ENCODE measurements at regions not wholly inside any gene's neighbourhood (a gene's known extent, or its start where the extent isn't known, plus 50 kb on each side); places are given as distances from the start of the nearest gene placed in this dataset.

GRCh38 chr2:129354631-129355030, 624.8 kb upstream of the RAB6C start:
- no peaks in the 10 kb centered on the region for H3K9me3 ChIP-seq (ENCODE audit: low read length)
- H3K27me3 Mint-ChIP-seq, result peaks cover 0 to 2% of the 10 kb centered on the region in 2 donors
- H3K9me3 Mint-ChIP-seq, result peaks cover 0 to 5% (median 0%) of the 10 kb centered on the region in 5 donors
- no peak overlapping the region for H3K4me3 Mint-ChIP-seq
- CTCF ChIA-PET, result no interaction called here
- no peak overlapping the region for H3K27ac ChIP-seq (ENCODE audit: low read depth, low read length)
- H3K36me3 Mint-ChIP-seq, result no peaks in the 10 kb centered on the region
- no peaks in the 10 kb centered on the region for H3K4me1 ChIP-seq (ENCODE audit: insufficient read depth, low read length)
- POLR2A ChIA-PET, result no interaction called here
- DNase-seq, result no peak
- H3K4me3 ChIP-seq (ENCODE audit: low read length), result no peak overlapping the region
- H3K4me1 Mint-ChIP-seq, result no peaks in the 10 kb centered on the region
- H3K36me3 ChIP-seq (ENCODE audit: insufficient read depth, low read length), result no peaks in the 10 kb centered on the region
- H3K27me3 ChIP-seq (ENCODE audit: insufficient read depth, low read length, poor library complexity, severe bottlenecking), result no peaks in the 10 kb centered on the region
- H3K27ac Mint-ChIP-seq, result no peak overlapping the region

DNA sequence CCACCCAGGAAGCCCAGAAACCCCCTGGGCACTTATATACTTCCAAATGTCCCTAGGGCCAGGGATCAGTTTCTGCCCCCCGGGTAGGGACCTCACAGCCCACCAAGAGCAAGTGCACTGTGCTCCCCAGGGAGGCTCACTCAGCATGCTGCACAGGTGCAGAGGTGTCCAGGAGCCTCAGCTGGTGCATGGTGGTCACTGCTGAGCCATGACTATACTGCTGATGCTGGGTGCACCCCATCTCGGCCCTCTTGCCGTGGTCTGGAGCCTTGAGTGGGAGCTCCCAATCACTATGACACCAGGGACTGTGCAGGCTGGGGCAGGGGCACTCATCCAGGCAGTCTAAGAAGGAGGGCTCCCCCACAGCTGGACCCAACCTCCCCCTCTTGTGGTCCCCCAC, 617.8 kb upstream of the RAB6C start:
- Histone ChIP-seq H3K27me3 (ENCODE audit: insufficient read depth, low read length, poor library complexity, severe bottlenecking) (no peaks in the 10 kb centered on the region), H3K9me3 (ENCODE audit: low read length) (no peaks in the 10 kb centered on the region), H3K4me1 (ENCODE audit: insufficient read depth, low read length) (no peaks in the 10 kb centered on the region), H3K4me3 (ENCODE audit: low read length) (no peak overlapping the region), H3K36me3 (ENCODE audit: insufficient read depth, low read length) (no peaks in the 10 kb centered on the region), H3K27ac (ENCODE audit: low read depth, low read length) (no peak overlapping the region)
- no peaks in the 10 kb centered on the region for H3K9me3 Mint-ChIP-seq
- no peaks in the 10 kb centered on the region for H3K4me1 Mint-ChIP-seq
- H3K4me3 Mint-ChIP-seq, result no peak overlapping the region
- H3K27me3 Mint-ChIP-seq, result no peaks in the 10 kb centered on the region
- POLR2A ChIA-PET, result no interaction called here
- H3K27ac Mint-ChIP-seq, result no peak overlapping the region
- DNase-seq, result no peak
- CTCF ChIA-PET, result no interaction called here
- no peaks in the 10 kb centered on the region for H3K36me3 Mint-ChIP-seq

DNA sequence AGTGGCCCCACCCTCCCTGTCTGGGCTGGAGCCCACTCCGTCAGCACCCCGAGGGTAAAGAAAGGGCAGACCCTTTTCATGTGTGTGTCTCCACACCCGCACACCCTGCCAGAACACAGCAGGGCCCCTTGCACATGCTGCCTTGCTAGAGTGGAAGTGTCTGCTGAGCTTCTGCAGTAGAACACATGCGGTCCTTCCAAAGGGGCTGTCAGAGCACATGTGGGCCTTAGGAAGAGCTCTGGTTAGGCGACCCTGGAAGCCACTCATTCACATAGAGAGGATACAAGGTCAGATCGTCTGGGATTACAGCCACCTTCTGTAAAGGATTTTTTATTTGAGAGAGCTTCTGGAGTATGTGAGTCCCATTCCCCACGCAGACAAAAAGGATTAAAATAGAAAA, 613.2 kb upstream of the RAB6C start:
- Histone ChIP-seq H3K27me3 (ENCODE audit: insufficient read depth, low read length, poor library complexity, severe bottlenecking) (no peaks in the 10 kb centered on the region), H3K27ac (ENCODE audit: low read depth, low read length) (no peak overlapping the region), H3K9me3 (ENCODE audit: low read length) (no peaks in the 10 kb centered on the region), H3K4me3 (ENCODE audit: low read length) (no peak overlapping the region), H3K4me1 (ENCODE audit: insufficient read depth, low read length) (no peaks in the 10 kb centered on the region), H3K36me3 (ENCODE audit: insufficient read depth, low read length) (no peaks in the 10 kb centered on the region)
- Mint-ChIP-seq H3K4me1 (no peaks in the 10 kb centered on the region), H3K27me3 (peaks cover 0 to 3% of the 10 kb centered on the region in 2 donors), H3K27ac (no peak overlapping the region), H3K9me3 (no peaks in the 10 kb centered on the region), H3K36me3 (no peaks in the 10 kb centered on the region), H3K4me3 (no peak overlapping the region)
- ChIA-PET CTCF (no interaction called here), POLR2A (no interaction called here)
- DNase-seq, result no peak

GRCh38 chr2:129367107-129367506, 612.4 kb upstream of the RAB6C start:
- H3K27ac Mint-ChIP-seq, result no peak overlapping the region
- no peaks in the 10 kb centered on the region for H3K4me1 Mint-ChIP-seq
- Histone ChIP-seq H3K4me1 (ENCODE audit: insufficient read depth, low read length) (no peaks in the 10 kb centered on the region), H3K36me3 (ENCODE audit: insufficient read depth, low read length) (no peaks in the 10 kb centered on the region), H3K27me3 (ENCODE audit: insufficient read depth, low read length, poor library complexity, severe bottlenecking) (no peaks in the 10 kb centered on the region), H3K27ac (ENCODE audit: low read depth, low read length) (no peak overlapping the region), H3K4me3 (ENCODE audit: low read length) (no peak overlapping the region), H3K9me3 (ENCODE audit: low read length) (no peaks in the 10 kb centered on the region)
- DNase-seq, result no peak
- no peak overlapping the region for H3K4me3 Mint-ChIP-seq
- ChIA-PET CTCF (no interaction called here), POLR2A (no interaction called here)
- peaks cover 0 to 3% of the 10 kb centered on the region in 2 donors for H3K27me3 Mint-ChIP-seq
- no peaks in the 10 kb centered on the region for H3K36me3 Mint-ChIP-seq
- H3K9me3 Mint-ChIP-seq, result no peaks in the 10 kb centered on the region

GRCh38 chr2:129369437-129369836, 610.0 kb upstream of the RAB6C start:
- Mint-ChIP-seq H3K27me3 (peaks cover 0 to 3% of the 10 kb centered on the region in 2 donors), H3K4me1 (no peaks in the 10 kb centered on the region), H3K4me3 (no peak overlapping the region), H3K36me3 (no peaks in the 10 kb centered on the region), H3K27ac (no peak overlapping the region), H3K9me3 (peaks cover 0 to 1% (median 0%) of the 10 kb centered on the region in 5 donors)
- no peaks in the 10 kb centered on the region for H3K4me1 ChIP-seq (ENCODE audit: insufficient read depth, low read length)
- no peak for DNase-seq
- H3K27me3 ChIP-seq (ENCODE audit: insufficient read depth, low read length, poor library complexity, severe bottlenecking), result no peaks in the 10 kb centered on the region
- H3K9me3 ChIP-seq (ENCODE audit: low read length), result no peaks in the 10 kb centered on the region
- H3K4me3 ChIP-seq (ENCODE audit: low read length), result no peak overlapping the region
- ChIA-PET CTCF (no interaction called here), POLR2A (no interaction called here)
- H3K27ac ChIP-seq (ENCODE audit: low read depth, low read length), result no peak overlapping the region
- H3K36me3 ChIP-seq (ENCODE audit: insufficient read depth, low read length), result no peaks in the 10 kb centered on the region

- H3K27ac ChIP-seq (ENCODE audit: low read depth, low read length), result no peak overlapping the region
- DNase-seq, result no peak
- H3K9me3 Mint-ChIP-seq, result peaks cover 0 to 8% (median 2%) of the 10 kb centered on the region in 5 donors
- H3K4me1 Mint-ChIP-seq, result no peaks in the 10 kb centered on the region
- H3K4me3 ChIP-seq (ENCODE audit: low read length), result no peak overlapping the region
- H3K9me3 ChIP-seq (ENCODE audit: low read length), result no peaks in the 10 kb centered on the region
- H3K27me3 Mint-ChIP-seq, result no peaks in the 10 kb centered on the region
- no peaks in the 10 kb centered on the region for H3K27me3 ChIP-seq (ENCODE audit: insufficient read depth, low read length, poor library complexity, severe bottlenecking)
- H3K4me1 ChIP-seq (ENCODE audit: insufficient read depth, low read length), result no peaks in the 10 kb centered on the region
- POLR2A ChIA-PET, result no interaction called here
- H3K36me3 ChIP-seq (ENCODE audit: insufficient read depth, low read length), result no peaks in the 10 kb centered on the region
- no peaks in the 10 kb centered on the region for H3K36me3 Mint-ChIP-seq
- H3K27ac Mint-ChIP-seq, result peak overlapping the region in 1 of 8 donors; percentile 52
- H3K4me3 Mint-ChIP-seq, result no peak overlapping the region
- CTCF ChIA-PET, result no interaction called here
Measured at GRCh38 chr2:129374452-129374851, 605.0 kb upstream of the RAB6C start.

DNA sequence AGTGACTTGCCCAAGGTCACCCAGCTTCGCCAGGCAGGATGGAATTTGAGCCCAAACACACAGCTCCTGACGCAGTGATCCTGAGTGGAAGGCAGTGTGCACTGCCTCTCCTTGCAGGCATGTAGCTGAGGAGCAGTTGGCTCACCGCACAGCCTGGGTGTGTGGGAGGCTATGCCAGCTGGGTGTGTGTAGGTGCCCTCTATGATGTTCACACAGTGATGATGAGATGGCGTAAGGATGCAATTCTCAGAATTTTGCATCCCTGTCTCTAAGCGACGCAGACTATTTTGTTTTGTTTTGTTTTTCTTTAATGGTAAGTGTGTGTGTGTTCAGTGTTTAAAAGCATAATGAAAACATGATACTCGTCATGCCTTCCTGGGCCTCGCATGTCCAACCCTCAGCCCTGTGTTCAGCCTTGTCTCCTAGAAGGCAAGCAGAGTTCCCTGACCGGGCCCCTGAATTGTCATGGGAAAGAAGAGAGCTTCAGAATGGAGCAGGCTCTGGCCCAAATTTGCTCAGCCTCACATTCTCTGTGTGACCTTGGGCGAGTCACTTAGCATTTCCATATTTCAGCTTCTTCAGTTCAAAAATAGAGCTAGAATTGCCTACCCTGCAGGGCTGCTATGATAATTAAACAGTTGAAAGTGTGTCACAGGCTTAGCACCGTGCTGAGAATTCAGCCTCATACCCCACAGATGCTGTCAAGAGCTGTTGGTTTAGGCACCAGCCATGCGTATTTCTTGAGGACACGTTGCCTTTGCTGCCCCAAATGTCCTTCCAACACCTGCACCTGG, 603.6 kb upstream of the RAB6C start:
- DNase-seq, result no peak
- H3K9me3 ChIP-seq (ENCODE audit: low read length), result no peaks in the 10 kb centered on the region
- POLR2A ChIA-PET, result no interaction called here
- Mint-ChIP-seq H3K4me1 (no peaks in the 10 kb centered on the region), H3K4me3 (no peak overlapping the region), H3K9me3 (peaks cover 0 to 8% (median 2%) of the 10 kb centered on the region in 5 donors), H3K27me3 (no peaks in the 10 kb centered on the region), H3K27ac (peak overlapping the region in 1 of 8 donors; percentile 38), H3K36me3 (no peaks in the 10 kb centered on the region)
- H3K4me3 ChIP-seq (ENCODE audit: low read length), result no peak overlapping the region
- no peak overlapping the region for H3K27ac ChIP-seq (ENCODE audit: low read depth, low read length)
- H3K4me1 ChIP-seq (ENCODE audit: insufficient read depth, low read length), result no peaks in the 10 kb centered on the region
- no peaks in the 10 kb centered on the region for H3K36me3 ChIP-seq (ENCODE audit: insufficient read depth, low read length)
- CTCF ChIA-PET, result no interaction called here
- no peaks in the 10 kb centered on the region for H3K27me3 ChIP-seq (ENCODE audit: insufficient read depth, low read length, poor library complexity, severe bottlenecking)

- POLR2A ChIA-PET, result no interaction called here
Measured at GRCh38 chr2:129376426-129377077, 602.9 kb upstream of the RAB6C start.

More at GRCh38 chr2:129376426-129377077, 602.9 kb upstream of the RAB6C start:
- CTCF ChIA-PET, result no interaction called here
- H3K36me3 Mint-ChIP-seq, result no peaks in the 10 kb centered on the region
- H3K4me1 ChIP-seq (ENCODE audit: insufficient read depth, low read length), result no peaks in the 10 kb centered on the region
- H3K4me3 ChIP-seq (ENCODE audit: low read length), result no peak overlapping the region
- no peaks in the 10 kb centered on the region for H3K27me3 Mint-ChIP-seq
- H3K9me3 Mint-ChIP-seq, result peaks cover 0 to 8% (median 3%) of the 10 kb centered on the region in 5 donors
- no peak overlapping the region for H3K27ac ChIP-seq (ENCODE audit: low read depth, low read length)
- no peaks in the 10 kb centered on the region for H3K27me3 ChIP-seq (ENCODE audit: insufficient read depth, low read length, poor library complexity, severe bottlenecking)
- no peak overlapping the region for H3K27ac Mint-ChIP-seq
- H3K4me1 Mint-ChIP-seq, result no peaks in the 10 kb centered on the region
- no peaks in the 10 kb centered on the region for H3K36me3 ChIP-seq (ENCODE audit: insufficient read depth, low read length)
- no peak for DNase-seq
- H3K4me3 Mint-ChIP-seq, result no peak overlapping the region
- no peaks in the 10 kb centered on the region for H3K9me3 ChIP-seq (ENCODE audit: low read length)
